ENCODE measurements at regions not wholly inside any gene's neighbourhood (a gene's known extent, or its start where the extent isn't known, plus 50 kb on each side); places are given as distances from the start of the nearest gene placed in this dataset.

- TF ChIP-seq, protein P1, sequence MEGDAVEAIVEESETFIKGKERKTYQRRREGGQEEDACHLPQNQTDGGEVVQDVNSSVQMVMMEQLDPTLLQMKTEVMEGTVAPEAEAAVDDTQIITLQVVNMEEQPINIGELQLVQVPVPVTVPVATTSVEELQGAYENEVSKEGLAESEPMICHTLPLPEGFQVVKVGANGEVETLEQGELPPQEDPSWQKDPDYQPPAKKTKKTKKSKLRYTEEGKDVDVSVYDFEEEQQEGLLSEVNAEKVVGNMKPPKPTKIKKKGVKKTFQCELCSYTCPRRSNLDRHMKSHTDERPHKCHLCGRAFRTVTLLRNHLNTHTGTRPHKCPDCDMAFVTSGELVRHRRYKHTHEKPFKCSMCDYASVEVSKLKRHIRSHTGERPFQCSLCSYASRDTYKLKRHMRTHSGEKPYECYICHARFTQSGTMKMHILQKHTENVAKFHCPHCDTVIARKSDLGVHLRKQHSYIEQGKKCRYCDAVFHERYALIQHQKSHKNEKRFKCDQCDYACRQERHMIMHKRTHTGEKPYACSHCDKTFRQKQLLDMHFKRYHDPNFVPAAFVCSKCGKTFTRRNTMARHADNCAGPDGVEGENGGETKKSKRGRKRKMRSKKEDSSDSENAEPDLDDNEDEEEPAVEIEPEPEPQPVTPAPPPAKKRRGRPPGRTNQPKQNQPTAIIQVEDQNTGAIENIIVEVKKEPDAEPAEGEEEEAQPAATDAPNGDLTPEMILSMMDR (IDR thresholded peaks at IDR 0.05 in 4 of 5, conservative IDR thresholded peaks at IDR 0.05 in 1 of 5): no peak
- no peak for TF ChIP-seq POLR2A (IDR thresholded peaks at IDR 0.05)
Observed at GRCh38 chr3:154662851-154663250, 232.9 kb upstream of the GPR149 start.
